K562 (cell line): ENCODE measurements at regions not wholly inside any gene's neighbourhood (a gene's known extent, or its start where the extent isn't known, plus 50 kb on each side); places are given as distances from the start of the nearest gene placed in this dataset.

Experiments
- ATAC-seq: fragments of 200-7000 bp; cut with Tn5 transposase; 3 replicates; pipeline ENCODE4 v1.9.1; 2020; ENCODE audit warnings: moderate library complexity
- BruUV-seq: library from RNA; stranded (reverse); fragments of 400-500 nt; replicated peaks from 2 replicates; lab custom pipeline; 2021; lab: Mats Ljungman, UMichigan
- CTCF ChIA-PET: fragments of 300-600 bp; formaldehyde crosslinking; extraction: SDS; loops from one replicate; lab custom pipeline; 2021; ENCODE audit warnings: low intra/inter-chr PET ratio; lab: Yijun Ruan, JAX
- POLR2A ChIA-PET: fragments of 300-600, 350-650 bp; sonication (Branson Sonifier 250); formaldehyde crosslinking; extraction: SDS; loops from one replicate; lab custom pipeline; 2021; ENCODE audit warnings: antibody characterized with exemption, inconsistent platforms; lab: Yijun Ruan, JAX
- DNase-seq, 4 experiments: peaks; one replicate each; pipeline versions ENCODE4 v3.0.0 to v3.0.0-alpha.2; 2011 to 2018; ENCODE audit warnings: low spot score in 3 of 4, mixed read lengths in 3 of 4; ENCODE audit errors: extremely low read depth in 1 of 4
- FAIRE-seq: peaks from 2 replicates; lab custom pipeline; 2011; peaks lifted over from hg19 to GRCh38; lab: Jason Lieb, UNC
- H2AFZ ChIP-seq: 2 replicates; pipeline ENCODE4 v1.6.0; 2011; ENCODE audit warnings: low read depth, low read length, control low read depth, inconsistent platforms
- H3K27ac ChIP-seq: fragments of 200-600 bp; 3 replicates; pipeline ENCODE4 v1.8.0; 2011; ENCODE audit warnings: low read depth, mild to moderate bottlenecking, control low read depth, inconsistent platforms, low read length, moderate library complexity, mixed read lengths; ENCODE audit errors: extremely low read depth
- H3K27me3 ChIP-seq, 2 experiments: fragments of 300-600 bp in 1 of 2; 2 replicates in 1 of 2; 3 replicates in 1 of 2; pipeline versions ENCODE4 v1.6.0 to v1.8.0; 2011; ENCODE audit warnings: inconsistent platforms in 2 of 2, low read length in 2 of 2, mild to moderate bottlenecking in 1 of 2, mixed read lengths in 1 of 2, moderate library complexity in 1 of 2; ENCODE audit not compliant: control insufficient read depth in 2 of 2, insufficient read depth in 2 of 2
- H3K36me3 ChIP-seq: fragments of 300-600 bp; 3 replicates; pipeline ENCODE4 v1.8.0; 2011; ENCODE audit warnings: mild to moderate bottlenecking, low read length, inconsistent platforms; ENCODE audit not compliant: control insufficient read depth, insufficient read depth
- H3K4me1 ChIP-seq, 2 experiments: fragments of 200-600 bp in 1 of 2; replicated peaks in 1 of 2; 2 replicates in 1 of 2; 3 replicates in 1 of 2; pipeline versions ENCODE4 v1.5.1 to v1.8.0; 2011; ENCODE audit warnings: inconsistent platforms in 2 of 2, low read length in 2 of 2, mild to moderate bottlenecking in 1 of 2, mixed read lengths in 1 of 2, moderate library complexity in 1 of 2; ENCODE audit not compliant: control insufficient read depth in 2 of 2, insufficient read depth in 2 of 2
- H3K4me2 ChIP-seq: 2 replicates; pipeline ENCODE4 v1.6.1; 2011; ENCODE audit warnings: low read length, control low read depth, inconsistent platforms, mixed read lengths; ENCODE audit not compliant: insufficient read depth
- H3K4me3 ChIP-seq: fragments of 200-600 bp; sonication (generic), shearing (Covaris generic); 2 replicates; pipeline ENCODE4 v1.5.1; 2016; ENCODE audit warnings: control low read depth, inconsistent platforms
- H3K79me2 ChIP-seq: fragments of 200-600 bp; 3 replicates; pipeline ENCODE4 v1.8.0; 2011; ENCODE audit warnings: low read length, inconsistent platforms; ENCODE audit not compliant: control insufficient read depth, insufficient read depth
- H3K9ac ChIP-seq, 2 experiments: 2 replicates each; pipeline versions ENCODE4 v1.6.0 to v1.6.1; 2011; ENCODE audit warnings: low read depth in 2 of 2, low read length in 2 of 2, control low read depth in 1 of 2, inconsistent platforms in 1 of 2, mild to moderate bottlenecking in 1 of 2, mixed read lengths in 1 of 2; ENCODE audit not compliant: insufficient read depth in 1 of 2
- H3K9me1 ChIP-seq: one replicate; pipeline ENCODE4 v1.6.0; 2011; ENCODE audit warnings: inconsistent platforms, mild to moderate bottlenecking, low read length, moderate library complexity; ENCODE audit not compliant: control insufficient read depth, insufficient read depth
- H3K9me3 ChIP-seq: replicated peaks from 2 replicates; pipeline ENCODE4 v1.5.1; 2011; ENCODE audit warnings: low read depth, low read length, inconsistent platforms; ENCODE audit not compliant: control insufficient read depth, insufficient read depth
- H4K20me1 ChIP-seq: replicated peaks from 2 replicates; pipeline ENCODE4 v1.6.1; 2011; ENCODE audit warnings: low read length, inconsistent platforms, mixed read lengths; ENCODE audit not compliant: control insufficient read depth, insufficient read depth
- CSDE1 ChIP-seq, 2 experiments: fragments of 450-650 bp; IDR thresholded peaks; 2 replicates each; pipeline ENCODE4 v1.6.1; 2016; ENCODE audit warnings: mild to moderate bottlenecking in 1 of 2
- FOXA1 ChIP-seq: fragments of 450-650 bp; IDR thresholded peaks from 2 replicates; pipeline ENCODE4 v1.6.1; 2016; ENCODE audit warnings: mild to moderate bottlenecking, borderline replicate concordance
- GTF2B ChIP-seq: IDR thresholded peaks from 2 replicates; pipeline ENCODE4 v1.6.1; 2011; ENCODE audit not compliant: insufficient read length; ENCODE audit errors: extremely low read depth
- HDAC6 ChIP-seq: IDR thresholded peaks from 2 replicates; pipeline ENCODE4 v1.6.1; 2012; ENCODE audit warnings: low read depth, mild to moderate bottlenecking, control low read depth, inconsistent platforms, low read length, moderate library complexity
- HEY1 ChIP-seq: fragments of 250-450 bp; sonication (Bioruptor Pico); IDR thresholded peaks from 2 replicates; pipeline ENCODE4 v1.5.0; 2020; ENCODE audit warnings: mild to moderate bottlenecking, moderate library complexity, borderline replicate concordance
- MLLT1 ChIP-seq, 2 experiments: fragments of 450-650 bp; IDR thresholded peaks; 2 replicates each; pipeline ENCODE4 v1.6.1; 2016
- NFIC ChIP-seq: fragments of 450-650 bp; IDR thresholded peaks from 2 replicates; pipeline ENCODE4 v1.6.1; 2017; ENCODE audit warnings: mild to moderate bottlenecking, inconsistent platforms
- RFX1 ChIP-seq: fragments of 450-650 bp; IDR thresholded peaks from 2 replicates; pipeline ENCODE4 v1.6.1; 2016; ENCODE audit warnings: mild to moderate bottlenecking, moderate library complexity
- THRA ChIP-seq: fragments of 450-650 bp; IDR thresholded peaks from 2 replicates; pipeline ENCODE4 v1.6.1; 2017; ENCODE audit warnings: mild to moderate bottlenecking, moderate library complexity
- ZNF778 ChIP-seq: fragments of 450-650 bp; formaldehyde crosslinking; IDR thresholded peaks from 2 replicates; pipeline ENCODE4 v1.4.0; 2020; ENCODE audit warnings: mild to moderate bottlenecking, moderate library complexity
- ZNF79 ChIP-seq: fragments of 250-450 bp; sonication (Bioruptor Pico); IDR thresholded peaks from 2 replicates; pipeline ENCODE4 v1.4.0; 2020; ENCODE audit warnings: low read depth, mild to moderate bottlenecking, moderate library complexity
- WGBS: fragments of 100-300 bp; shearing (Covaris generic); methylation state at CpG from one replicate; pipeline ENCODE4 v1.1.6; 2016; ENCODE audit warnings: low coverage, mixed read lengths; ENCODE audit not compliant: insufficient coverage; ENCODE audit errors: missing lambda C conversion rate; 5-methylcytosine and 5-hydroxymethylcytosine counted together
- in situ Hi-C: fragments of 300-500 bp; cut with MboI; formaldehyde crosslinking; loops from 4 replicates; pipeline ENCODE4 v1.15.0; 2018; ENCODE audit warnings: inconsistent platforms, mixed read lengths
- intact Hi-C: fragments of 100-400 bp; cut with micrococcal nuclease; formaldehyde crosslinking; loops from 2 replicates; pipeline ENCODE4 v1.14.2; 2022
- TF ChIP-seq, protein P1 (sequence below): sonication (generic); formaldehyde crosslinking; IDR thresholded peaks from 2 replicates; pipeline ENCODE4 v1.8.0; 2022; ENCODE audit warnings: missing genetic modification reagents, mild to moderate bottlenecking, moderate library complexity, borderline replicate concordance

DNA sequence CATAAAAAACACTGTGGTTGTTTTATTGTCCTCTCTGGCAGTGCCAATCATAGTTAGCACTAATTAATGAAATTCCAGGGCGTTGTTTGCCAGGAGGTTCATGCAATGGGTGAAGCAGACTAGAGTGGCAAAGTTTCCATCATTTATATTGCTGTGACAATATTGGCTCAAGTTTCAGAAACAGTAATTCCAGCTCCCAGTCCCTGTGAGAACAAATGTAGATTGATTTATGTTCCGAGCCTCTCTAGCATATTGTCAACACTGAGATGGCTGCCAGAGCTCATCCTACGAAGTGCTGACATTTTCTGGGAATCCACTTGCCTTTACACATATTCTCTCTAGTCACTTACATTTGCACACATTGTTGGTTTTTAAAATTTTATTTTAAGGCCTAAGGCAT, 440.0 kb upstream of the IGFBP7 start:
- in situ Hi-C loops, result no loop called here

GRCh38 chr4:57548856-57549255, 438.7 kb upstream of the IGFBP7 start:
- Histone ChIP-seq H3K27me3 (no peaks in the 10 kb centered on the region), H3K4me2 (no peak overlapping the region), H2AFZ (no peak overlapping the region), H4K20me1 (no peaks in the 10 kb centered on the region), H3K27ac (no peak overlapping the region), H3K9ac (no peak overlapping the region), H3K36me3 (no peaks in the 10 kb centered on the region), H3K79me2 (no peaks in the 10 kb centered on the region), H3K9me3 (no peaks in the 10 kb centered on the region), H3K4me3 (no peak overlapping the region), H3K9me1 (no peaks in the 10 kb centered on the region), H3K4me1 (no peaks in the 10 kb centered on the region)
- TF ChIP-seq ZNF778 (CRISPR knock-in tag) (no peak), ZNF79 (CRISPR knock-in tag) (no peak), CSDE1 (IDR thresholded peaks at IDR 0.05) (no peak), THRA (no peak), NFIC (no peak), FOXA1 (no peak), HEY1 (no peak), MLLT1 (IDR thresholded peaks at IDR 0.05) (no peak)
- TF ChIP-seq, protein P1, sequence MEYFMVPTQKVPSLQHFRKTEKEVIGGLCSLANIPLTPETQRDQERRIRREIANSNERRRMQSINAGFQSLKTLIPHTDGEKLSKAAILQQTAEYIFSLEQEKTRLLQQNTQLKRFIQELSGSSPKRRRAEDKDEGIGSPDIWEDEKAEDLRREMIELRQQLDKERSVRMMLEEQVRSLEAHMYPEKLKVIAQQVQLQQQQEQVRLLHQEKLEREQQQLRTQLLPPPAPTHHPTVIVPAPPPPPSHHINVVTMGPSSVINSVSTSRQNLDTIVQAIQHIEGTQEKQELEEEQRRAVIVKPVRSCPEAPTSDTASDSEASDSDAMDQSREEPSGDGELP (CRISPR knock-in tag), result no peak
- POLR2A ChIA-PET, result no interaction called here
- BruUV-seq, result no TSS peak
- 2% methylated on average over 2 of the region's 2 CpGs for WGBS
- DNase-seq, result no peak
- ATAC-seq, result no peak
- in situ Hi-C loops, result no loop called here
- intact Hi-C loops, result no loop called here
- no peak for FAIRE-seq
- CTCF ChIA-PET, result no interaction called here

More for the DNA sequence above, 440.0 kb upstream of the IGFBP7 start:
- BruUV-seq, result no TSS peak
- Histone ChIP-seq H3K27me3 (no peaks in the 10 kb centered on the region), H3K4me1 (no peaks in the 10 kb centered on the region), H3K9me1 (no peaks in the 10 kb centered on the region), H3K36me3 (no peaks in the 10 kb centered on the region), H3K9ac (no peak overlapping the region), H3K27ac (no peak overlapping the region), H3K4me3 (no peak overlapping the region), H3K79me2 (no peaks in the 10 kb centered on the region), H2AFZ (no peak overlapping the region), H3K4me2 (no peak overlapping the region), H4K20me1 (no peaks in the 10 kb centered on the region), H3K9me3 (no peaks in the 10 kb centered on the region)
- CTCF ChIA-PET, result no interaction called here
- POLR2A ChIA-PET, result no interaction called here
- no peak for ATAC-seq
- TF ChIP-seq HDAC6 (no peak), GTF2B (no peak), RFX1 (no peak)
- FAIRE-seq, result no peak
- no peak for DNase-seq
- WGBS, result 2% methylated on average over 3 of the region's 3 CpGs
- intact Hi-C loops, result no loop called here
